NCI-H2107 treated with DMSO at 0.1 percent for 48 hours (cell line): ENCODE measurements at regions not wholly inside any gene's neighbourhood (a gene's known extent, or its start where the extent isn't known, plus 50 kb on each side); places are given as distances from the start of the nearest gene placed in this dataset.

ENCODE experiments used
- DNase-seq: peaks from one replicate; lab custom pipeline; 2025; ENCODE audit not compliant: unreplicated experiment; lab: John Stamatoyannopoulos, UW

GRCh38 chr17:52758481-52758880 lies 600.0 kb upstream of the CA10 start:
- no peak for DNase-seq

- DNase-seq, result no peak
Observed at GRCh38 chr17:52756746-52757145, 598.2 kb upstream of the CA10 start.

DNA sequence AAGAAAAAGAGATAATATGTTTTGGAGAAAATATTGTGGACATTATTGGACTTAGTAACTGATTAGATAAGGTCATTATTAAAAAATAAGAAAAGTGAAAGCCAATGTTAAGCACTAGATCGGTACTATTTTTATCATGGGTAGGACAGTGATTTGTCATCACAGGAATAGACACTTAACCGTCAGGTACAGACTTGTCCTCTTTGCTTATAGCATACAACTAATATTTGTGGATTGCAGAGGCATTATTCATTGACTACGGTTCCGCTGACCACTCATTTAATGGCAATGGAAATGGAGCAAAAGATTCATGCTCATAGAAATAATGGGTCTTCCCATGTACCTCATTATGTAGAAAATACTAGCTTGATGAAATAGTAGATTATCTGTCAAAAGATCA lies 596.3 kb upstream of the CA10 start:
- no peak for DNase-seq

DNA sequence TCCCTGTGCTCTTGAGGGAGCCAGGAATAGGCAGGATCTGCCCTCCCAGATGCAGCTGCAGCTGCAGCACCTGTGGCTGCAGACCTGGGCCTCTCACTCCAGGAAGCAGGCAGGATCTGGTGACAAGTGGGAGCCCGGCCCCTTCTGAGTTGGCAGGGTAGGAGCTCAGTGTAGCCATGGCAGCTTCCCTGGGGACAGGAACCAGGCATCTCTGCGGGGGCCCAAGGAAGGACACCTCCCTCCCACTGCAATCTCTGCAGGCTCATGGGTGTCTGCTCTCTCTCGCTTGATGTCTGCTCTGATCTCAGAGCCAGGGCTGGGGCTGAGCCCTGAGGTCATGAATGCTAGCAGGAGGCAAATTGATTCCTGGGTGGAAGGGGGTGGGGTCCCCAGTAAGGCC lies 592.5 kb upstream of the CA10 start:
- no peak for DNase-seq

GRCh38 chr17:52744179-52744578 lies 585.7 kb upstream of the CA10 start:
- no peak for DNase-seq

DNA sequence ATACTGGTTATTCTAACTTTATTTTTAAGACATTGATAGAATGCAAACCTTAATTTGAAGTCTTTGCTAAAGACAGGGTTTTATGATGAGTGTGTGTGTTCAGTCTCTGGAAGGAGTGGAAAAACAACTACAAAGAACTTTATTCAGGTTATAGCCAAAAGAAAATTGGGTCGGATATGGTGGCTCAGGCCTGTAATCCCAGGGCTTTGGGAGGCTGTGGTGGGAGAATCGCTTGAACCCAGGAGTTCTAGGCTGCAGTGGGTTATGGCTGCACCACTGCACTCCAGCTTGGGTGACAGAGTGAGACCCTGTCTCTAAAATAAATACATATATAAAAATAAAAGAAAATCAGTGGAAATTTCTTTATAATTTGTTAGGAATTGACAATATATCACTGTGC lies 581.5 kb upstream of the CA10 start:
- DNase-seq, result no peak

- DNase-seq, result no peak
Observed at GRCh38 chr17:52738791-52739190, 580.3 kb upstream of the CA10 start.

DNA sequence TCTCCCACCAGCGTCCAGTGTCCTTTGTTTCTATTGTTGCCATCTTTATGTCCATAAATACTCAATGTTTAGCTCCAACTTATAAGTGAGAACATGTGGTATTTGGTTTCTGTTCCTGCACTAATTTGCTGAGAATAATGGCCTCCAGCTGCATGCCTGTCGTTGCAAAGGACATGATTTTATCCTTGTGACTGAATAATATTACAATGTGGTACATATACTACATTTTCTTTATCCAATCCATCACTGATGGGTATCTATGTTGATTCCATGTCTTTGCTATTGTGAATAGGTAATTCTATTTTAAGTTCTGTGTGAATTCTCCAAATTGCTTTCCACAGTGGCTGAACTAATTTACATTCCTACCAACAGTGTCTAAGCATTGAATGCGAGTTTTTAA lies 578.6 kb upstream of the CA10 start:
- no peak for DNase-seq

DNA sequence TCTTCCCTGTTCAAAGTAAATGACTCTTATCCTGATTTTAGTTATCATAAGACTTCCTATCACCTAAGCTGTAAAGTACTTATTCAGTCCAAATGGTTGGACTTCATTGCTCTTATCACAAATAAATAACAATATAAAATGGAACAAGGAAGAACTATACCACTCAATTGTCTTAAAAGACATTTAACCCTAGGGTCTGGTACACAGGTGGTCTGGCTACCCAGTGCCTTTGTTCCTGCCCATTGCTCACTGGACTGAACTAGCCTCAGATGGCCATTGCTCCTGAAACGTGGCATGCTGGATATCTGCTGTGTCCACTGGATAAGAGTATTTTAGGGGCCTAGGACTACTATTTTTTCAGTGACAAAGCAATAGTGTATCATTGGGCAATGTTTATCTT lies 574.3 kb upstream of the CA10 start:
- no peak for DNase-seq

- DNase-seq, result no peak
Observed at GRCh38 chr17:52724578-52724977, 566.1 kb upstream of the CA10 start.

GRCh38 chr17:52721910-52722309 lies 563.4 kb upstream of the CA10 start:
- DNase-seq, result no peak

GRCh38 chr17:52710363-52710901 lies 551.9 kb upstream of the CA10 start:
- DNase-seq, result no peak

GRCh38 chr17:52709724-52710123 lies 551.2 kb upstream of the CA10 start:
- no peak for DNase-seq

DNA sequence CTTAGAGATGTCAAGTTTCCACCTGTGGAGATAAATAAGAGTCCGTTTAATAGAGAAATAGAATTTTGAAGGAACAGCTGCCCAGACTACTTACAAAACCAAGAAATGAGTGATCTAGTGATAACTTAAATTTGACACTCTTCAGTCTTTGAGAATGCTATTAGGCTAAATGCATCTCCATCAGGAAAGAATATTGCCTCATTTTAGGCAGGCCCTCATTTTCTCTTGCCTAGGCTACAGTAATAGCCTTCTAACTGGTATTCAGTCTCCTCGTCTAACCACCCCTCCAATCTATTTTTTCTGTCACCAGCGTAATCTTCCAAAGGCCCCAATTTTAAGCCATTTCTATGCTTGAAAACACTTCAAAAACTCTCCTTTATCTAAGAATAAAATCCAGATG lies 537.8 kb upstream of the CA10 start:
- no peak for DNase-seq

DNA sequence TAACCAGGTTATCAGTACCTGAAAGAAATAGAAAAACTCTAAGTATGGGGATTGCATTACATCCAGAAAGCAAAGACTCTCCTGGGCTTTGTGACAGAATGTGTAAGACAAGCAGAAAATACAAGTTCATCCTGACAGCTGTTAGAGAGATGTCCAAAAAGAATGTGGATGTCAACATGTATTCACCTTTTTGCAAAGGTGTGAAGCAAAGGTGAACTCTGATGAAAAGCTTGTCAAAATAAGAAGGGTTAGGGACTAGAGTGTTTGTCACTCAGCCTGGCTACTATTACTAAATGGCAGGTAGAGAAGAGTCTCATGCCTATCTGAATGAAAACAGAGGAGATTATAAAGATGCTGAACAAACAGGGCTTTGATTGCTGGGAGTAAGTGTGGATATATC lies 527.6 kb upstream of the CA10 start:
- no peak for DNase-seq

DNA sequence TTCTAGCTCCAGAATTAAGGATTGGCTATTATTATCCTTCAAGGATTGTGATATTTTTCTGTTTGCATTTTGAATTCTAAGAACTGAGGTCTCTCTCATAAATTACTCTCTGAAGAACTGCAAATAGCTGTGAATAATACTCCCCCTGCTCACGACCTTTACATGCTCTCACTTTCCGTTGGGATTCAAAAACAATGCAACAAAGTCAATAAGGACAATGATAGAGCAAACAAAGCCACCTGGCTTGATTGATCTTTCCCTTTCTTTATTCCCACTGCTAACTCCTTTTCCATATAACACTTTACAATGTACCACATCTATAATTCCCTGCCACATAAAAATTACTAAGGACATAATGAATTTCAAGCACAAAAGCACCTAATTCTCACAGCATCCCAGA lies 523.0 kb upstream of the CA10 start:
- DNase-seq, result no peak

DNA sequence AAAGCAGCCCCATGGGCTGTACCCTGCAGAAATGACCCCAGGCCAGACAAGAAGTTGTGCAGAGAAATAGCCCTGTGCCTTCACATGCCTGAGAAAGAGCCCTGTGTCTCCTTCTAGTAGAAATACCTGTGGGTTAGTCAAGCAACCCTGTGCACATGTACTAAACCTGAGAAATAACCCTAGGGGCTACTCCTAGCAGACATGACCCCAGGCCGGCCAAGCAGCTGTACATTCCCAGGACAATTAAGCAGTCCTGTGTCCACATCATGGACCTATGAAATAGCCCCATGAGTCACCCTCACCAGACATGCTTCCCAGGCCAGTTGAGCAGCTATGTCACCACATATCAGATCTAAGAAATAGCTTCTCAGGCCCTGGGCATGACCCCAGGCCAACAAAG lies 519.7 kb upstream of the CA10 start:
- DNase-seq, result no peak

DNA sequence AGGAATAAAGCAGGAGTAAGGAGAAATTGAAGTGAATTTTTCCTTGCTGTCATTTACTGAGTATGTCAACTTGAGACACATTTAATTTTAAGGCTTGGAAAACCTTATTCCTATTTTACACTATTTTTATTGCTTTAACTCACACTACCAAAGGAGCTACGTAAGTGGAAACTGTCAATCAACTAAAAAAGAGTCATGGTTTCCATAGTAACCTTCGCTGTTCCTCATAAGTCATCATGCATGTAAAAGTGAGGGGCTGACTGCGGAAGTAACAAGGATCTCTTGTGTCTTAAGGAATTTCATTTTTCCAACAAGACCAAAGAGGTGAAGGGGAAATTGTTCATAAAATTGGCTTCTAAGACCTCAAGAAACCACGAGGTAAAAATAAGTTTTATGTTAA lies 516.2 kb upstream of the CA10 start:
- no peak for DNase-seq

DNA sequence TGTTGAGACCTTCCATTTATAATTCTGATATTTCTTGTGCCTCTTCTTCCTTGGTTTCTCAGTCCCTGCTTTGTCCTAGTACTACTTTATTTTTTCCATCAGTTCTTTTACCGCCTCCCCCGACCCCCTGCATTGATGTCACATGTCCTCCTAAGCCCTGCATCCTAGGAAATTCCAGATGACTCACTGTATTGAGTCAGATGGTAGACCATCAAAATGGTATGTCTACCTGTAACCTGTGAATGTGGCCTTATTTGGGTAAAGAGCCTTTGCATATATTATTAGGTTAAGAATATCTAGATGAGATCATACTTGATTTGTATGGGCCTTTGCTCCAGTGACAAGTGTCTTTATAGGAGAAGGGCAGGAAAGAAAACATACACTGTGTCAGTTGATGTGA lies 515.3 kb upstream of the CA10 start:
- DNase-seq, result no peak

DNA sequence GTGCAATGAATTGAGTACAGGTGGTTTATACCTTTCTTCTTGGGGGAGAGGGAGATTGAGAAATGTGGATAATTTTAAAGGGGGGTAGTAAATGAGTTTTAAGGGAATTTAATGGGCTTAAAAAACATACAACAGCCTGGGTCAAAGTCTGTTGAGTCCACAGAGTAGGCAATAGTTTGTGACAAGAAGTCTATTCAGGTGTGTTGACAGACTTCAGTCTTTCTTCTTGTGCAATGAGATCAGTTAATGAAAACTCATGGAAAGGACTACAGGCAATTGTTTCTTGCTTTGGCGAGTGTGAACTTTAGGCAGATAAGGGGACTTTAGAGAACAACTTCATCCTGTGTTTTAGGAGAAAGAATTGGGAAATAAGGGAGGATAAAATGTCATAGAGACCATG lies 507.8 kb upstream of the CA10 start:
- DNase-seq, result no peak

GRCh38 chr17:52660692-52661091 lies 502.2 kb upstream of the CA10 start:
- no peak for DNase-seq

- no peak for DNase-seq
Observed at GRCh38 chr17:52653014-52653413, 494.5 kb upstream of the CA10 start.

DNA sequence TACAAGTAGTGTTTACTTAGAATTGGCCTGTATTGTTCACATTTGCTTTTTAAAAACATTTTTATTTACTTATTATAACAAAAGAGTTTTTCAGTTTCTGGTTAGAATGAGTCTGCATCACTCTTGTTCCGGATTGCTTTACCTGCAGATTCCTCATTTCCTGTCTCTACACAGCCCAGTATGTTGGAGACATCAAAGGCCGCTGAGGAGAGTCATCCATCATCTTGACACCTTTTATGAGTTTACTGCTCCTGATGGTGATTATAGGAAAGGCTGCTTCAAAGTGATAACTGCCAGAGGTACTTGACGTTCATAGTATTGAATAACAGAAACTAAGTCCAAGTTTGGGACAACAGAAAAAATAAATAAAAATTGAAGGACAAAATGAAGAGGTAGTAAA lies 490.5 kb upstream of the CA10 start:
- no peak for DNase-seq

DNA sequence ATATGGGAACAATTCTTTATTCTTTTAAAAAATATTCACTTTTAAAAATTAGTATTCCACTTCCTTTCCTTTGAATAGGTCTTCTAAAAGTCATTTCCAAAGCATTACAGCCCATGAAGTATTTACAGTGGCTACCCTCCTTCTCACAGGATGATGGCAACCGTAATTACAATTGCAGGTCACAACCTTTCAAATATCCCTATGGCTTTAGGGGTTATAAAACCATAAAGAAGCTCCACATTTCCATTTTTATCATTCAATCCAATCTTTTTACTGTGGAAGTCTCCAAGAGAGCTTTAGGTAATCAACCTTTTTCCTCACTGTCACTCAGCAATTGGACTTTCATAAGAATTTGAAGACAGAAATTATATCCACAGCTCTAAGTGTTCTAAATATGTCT lies 488.9 kb upstream of the CA10 start:
- DNase-seq, result no peak
